Panc1 (cell line): ENCODE measurements at regions not wholly inside any gene's neighbourhood (a gene's known extent, or its start where the extent isn't known, plus 50 kb on each side); places are given as distances from the start of the nearest gene placed in this dataset.

Source experiments
- ATAC-seq: fragments of 200-7000 bp; cut with Tn5 transposase; 2 replicates; pipeline ENCODE4 v1.9.1; 2020; ENCODE audit warnings: mild to moderate bottlenecking, moderate library complexity
- BruUV-seq: library from RNA; stranded (reverse); fragments of 400-500 nt; replicated peaks from 2 replicates; lab custom pipeline; 2021; lab: Mats Ljungman, UMichigan
- CTCF ChIA-PET: fragments of 300-600 bp; sonication (Branson Sonifier 250); formaldehyde crosslinking; loops from one replicate; lab custom pipeline; 2022; ENCODE audit warnings: antibody characterized with exemption; lab: Charles Lee
- POLR2A ChIA-PET: fragments of 300-600 bp; sonication (Branson Sonifier 250); formaldehyde crosslinking; loops from one replicate; lab custom pipeline; 2022; ENCODE audit warnings: antibody characterized with exemption; lab: Charles Lee
- DNase-seq: peaks from one replicate; pipeline ENCODE4 v3.0.0-alpha.2; 2010; ENCODE audit warnings: low read depth, low spot score
- H3K27ac ChIP-seq: 2 replicates; pipeline ENCODE4 v1.5.1; 2011; ENCODE audit warnings: mild to moderate bottlenecking, low read length, inconsistent platforms
- H3K27me3 ChIP-seq: fragments of 200-500 bp; sonication (Bioruptor generic); 2 replicates; pipeline ENCODE4 v1.6.0; 2014; ENCODE audit warnings: low read length, inconsistent platforms; ENCODE audit not compliant: control insufficient read depth, insufficient read depth
- H3K36me3 ChIP-seq: fragments of 200-500 bp; sonication (Bioruptor generic); 2 replicates; pipeline ENCODE4 v1.5.1; 2014; ENCODE audit warnings: inconsistent platforms, mild to moderate bottlenecking, low read length, moderate library complexity; ENCODE audit not compliant: control insufficient read depth, insufficient read depth
- H3K4me1 ChIP-seq: 2 replicates; pipeline ENCODE4 v1.5.1; 2011; ENCODE audit warnings: inconsistent platforms, mild to moderate bottlenecking, low read length, moderate library complexity; ENCODE audit not compliant: control insufficient read depth, insufficient read depth
- H3K4me3 ChIP-seq, 2 experiments: 2 replicates each; pipeline ENCODE4 v1.5.1; 2011 to 2012; ENCODE audit warnings: low read depth in 2 of 2, low read length in 2 of 2, mild to moderate bottlenecking in 2 of 2, inconsistent platforms in 1 of 2, moderate library complexity in 1 of 2
- H3K9me3 ChIP-seq: fragments of 200-500 bp; sonication (Bioruptor generic); 2 replicates; pipeline ENCODE4 v1.5.1; 2014; ENCODE audit warnings: low read depth, mild to moderate bottlenecking, inconsistent platforms, low read length, moderate library complexity; ENCODE audit not compliant: control insufficient read depth, insufficient read depth
- CTCF ChIP-seq: fragments of 450-650 bp; IDR thresholded peaks from 2 replicates; pipeline ENCODE4 v1.5.1; 2017; ENCODE audit warnings: mild to moderate bottlenecking
- POLR2AphosphoS5 ChIP-seq: IDR thresholded peaks from 2 replicates; pipeline ENCODE4 v1.6.1; 2012; ENCODE audit warnings: mild to moderate bottlenecking, low read depth, low read length, moderate library complexity
- REST ChIP-seq, 2 experiments: IDR thresholded peaks; 2 replicates each; pipeline ENCODE4 v1.6.1; 2011 to 2012; ENCODE audit warnings: low read depth in 2 of 2, control low read depth in 1 of 2, low read length in 1 of 2, mild to moderate bottlenecking in 1 of 2, moderate library complexity in 1 of 2; ENCODE audit not compliant: insufficient read depth in 1 of 2
- SIN3A ChIP-seq: IDR thresholded peaks from 2 replicates; pipeline ENCODE4 v1.6.1; 2012; ENCODE audit warnings: low read depth, mild to moderate bottlenecking, low read length, moderate library complexity, borderline replicate concordance; ENCODE audit not compliant: insufficient read depth
- TCF7L2 ChIP-seq: IDR thresholded peaks from 2 replicates; pipeline ENCODE4 v1.6.1; 2011; ENCODE audit warnings: mild to moderate bottlenecking, low read depth, low read length, inconsistent platforms
- in situ Hi-C: cut with HindIII; loops from 2 replicates; pipeline ENCODE4 v1.10.0; 2016; ENCODE audit warnings: low sequenced_read_pairs, low pct_unique_long_range_greater_than_20kb
- intact Hi-C: fragments of 100-400 bp; cut with micrococcal nuclease; formaldehyde crosslinking; loops from one replicate; pipeline ENCODE4 v1.10.0; 2022; ENCODE audit not compliant: unreplicated experiment

- Histone ChIP-seq H3K36me3 (no peaks in the 10 kb centered on the region), H3K9me3 (no peaks in the 10 kb centered on the region), H3K27me3 (no peaks in the 10 kb centered on the region), H3K4me3 (no peak overlapping the region), H3K4me1 (no peaks in the 10 kb centered on the region), H3K27ac (no peak overlapping the region)
- TF ChIP-seq POLR2AphosphoS5 (no peak), CTCF (no peak), REST (IDR thresholded peaks at IDR 0.05; ENCODE audit: insufficient read depth in 1 of 2, low read depth in 2 of 2, low read length in 1 of 2) (no peak), TCF7L2 (no peak), SIN3A (no peak)
- ChIA-PET POLR2A (no interaction called here), CTCF (no interaction called here)
- in situ Hi-C loops = no loop called here
- intact Hi-C loops = no loop called here
- DNase-seq (no peak), ATAC-seq (no peak)
- no TSS peak for BruUV-seq
Observed at GRCh38 chr21:40967771-40968170, 120.8 kb upstream of the DSCAM start.

GRCh38 chr21:40972151-40972550, 125.2 kb upstream of the DSCAM start:
- ChIA-PET POLR2A (no interaction called here), CTCF (no interaction called here)
- DNase-seq (no peak), ATAC-seq (no peak)
- Histone ChIP-seq H3K9me3 (no peaks in the 10 kb centered on the region), H3K27me3 (no peaks in the 10 kb centered on the region), H3K36me3 (no peaks in the 10 kb centered on the region), H3K27ac (no peak overlapping the region), H3K4me3 (no peak overlapping the region), H3K4me1 (no peaks in the 10 kb centered on the region)
- no TSS peak for BruUV-seq
- TF ChIP-seq REST (IDR thresholded peaks at IDR 0.05; ENCODE audit: insufficient read depth in 1 of 2, low read depth in 2 of 2, low read length in 1 of 2) (no peak), POLR2AphosphoS5 (no peak), SIN3A (no peak), CTCF (no peak), TCF7L2 (no peak)
- in situ Hi-C loops (no loop called here), intact Hi-C loops (no loop called here)
